ENCODE measurements at regions not wholly inside any gene's neighbourhood (a gene's known extent, or its start where the extent isn't known, plus 50 kb on each side); places are given as distances from the start of the nearest gene placed in this dataset.

GRCh38 chr2:134144651-134145050 lies 109.2 kb upstream of the MGAT5 start:
- DNase-seq = no peak
- intact Hi-C loops (cut with DNase I) = no loop called here

- no peak for DNase-seq
- intact Hi-C loops (cut with DNase I) = no loop called here
These were observed 108.4 kb upstream of the MGAT5 start for GRCh38 chr2:134145519-134145918.

GRCh38 chr2:134146161-134146560 lies 107.7 kb upstream of the MGAT5 start:
- intact Hi-C loops (cut with DNase I) = no loop called here
- no peak for DNase-seq

GRCh38 chr2:134146620-134147019 lies 107.3 kb upstream of the MGAT5 start:
- intact Hi-C loops (cut with DNase I) = no loop called here
- DNase-seq = no peak

GRCh38 chr2:134148172-134148571 lies 105.7 kb upstream of the MGAT5 start:
- no peak for DNase-seq

GRCh38 chr2:134148843-134149472 lies 104.9 kb upstream of the MGAT5 start:
- DNase-seq = no peak
- intact Hi-C loops (cut with DNase I) = no loop called here

More at GRCh38 chr2:134148172-134148571, 105.7 kb upstream of the MGAT5 start:
- intact Hi-C loops (cut with DNase I) = no loop called here

GRCh38 chr2:134149904-134150303 lies 104.0 kb upstream of the MGAT5 start:
- no peak for DNase-seq
- intact Hi-C loops (cut with DNase I) = no loop called here

- intact Hi-C loops (cut with DNase I) = no loop called here
- no peak for DNase-seq
These were observed 103.1 kb upstream of the MGAT5 start for GRCh38 chr2:134150760-134151159.

GRCh38 chr2:134152045-134153010 lies 101.5 kb upstream of the MGAT5 start:
- intact Hi-C loops (cut with DNase I) = no loop called here
- no peak for DNase-seq

- DNase-seq = no peak
- intact Hi-C loops (cut with DNase I) = no loop called here
These were observed 100.5 kb upstream of the MGAT5 start for GRCh38 chr2:134153294-134153880.

- DNase-seq = no peak
These were observed 99.6 kb upstream of the MGAT5 start for GRCh38 chr2:134154246-134154645.

GRCh38 chr2:134155134-134155533 lies 98.7 kb upstream of the MGAT5 start:
- no peak for DNase-seq
- intact Hi-C loops (cut with DNase I) = no loop called here

More at GRCh38 chr2:134154246-134154645, 99.6 kb upstream of the MGAT5 start:
- intact Hi-C loops (cut with DNase I) = no loop called here

GRCh38 chr2:134158295-134158694 lies 95.6 kb upstream of the MGAT5 start:
- no peak for DNase-seq
- intact Hi-C loops (cut with DNase I) = no loop called here

- DNase-seq = no peak
- intact Hi-C loops (cut with DNase I) = no loop called here
These were observed 92.7 kb upstream of the MGAT5 start for GRCh38 chr2:134161170-134161547.

- no peak for DNase-seq
- intact Hi-C loops (cut with DNase I) = no loop called here
These were observed 90.5 kb upstream of the MGAT5 start for GRCh38 chr2:134163336-134163735.

GRCh38 chr2:134164306-134164705 lies 89.6 kb upstream of the MGAT5 start:
- DNase-seq = no peak
- intact Hi-C loops (cut with DNase I) = no loop called here

GRCh38 chr2:134167015-134167414 lies 86.9 kb upstream of the MGAT5 start:
- intact Hi-C loops (cut with DNase I) = no loop called here
- no peak for DNase-seq

- intact Hi-C loops (cut with DNase I) = no loop called here
- DNase-seq = no peak
These were observed 84.1 kb upstream of the MGAT5 start for GRCh38 chr2:134169788-134170187.

- DNase-seq = no peak
- intact Hi-C loops (cut with DNase I) = no loop called here
These were observed 83.6 kb upstream of the MGAT5 start for GRCh38 chr2:134170294-134170693.

GRCh38 chr2:134170700-134171099 lies 83.2 kb upstream of the MGAT5 start:
- DNase-seq = no peak
- intact Hi-C loops (cut with DNase I) = no loop called here

- DNase-seq = peak in 5 of 10 donors; percentile 22 to 88 (median 33)
- intact Hi-C loops (cut with DNase I) = no loop called here
These were observed 80.4 kb upstream of the MGAT5 start for GRCh38 chr2:134173338-134174016.
